H9 (cell line): ENCODE measurements at regions not wholly inside any gene's neighbourhood (a gene's known extent, or its start where the extent isn't known, plus 50 kb on each side); places are given as distances from the start of the nearest gene placed in this dataset.

Experiments
- DNase-seq: peaks from one replicate; pipeline ENCODE4 v3.0.0-alpha.2; 2017
- H2AFZ ChIP-seq: one replicate; pipeline ENCODE4 v1.6.1; 2013; ENCODE audit warnings: mild to moderate bottlenecking, low read length, control low read depth, moderate library complexity
- H2AK5ac ChIP-seq: 2 replicates; pipeline ENCODE4 v1.6.1; 2013; ENCODE audit warnings: low read length, control low read depth, mixed read lengths; ENCODE audit not compliant: insufficient read length
- H2BK120ac ChIP-seq: one replicate; pipeline ENCODE4 v1.6.1; 2013; ENCODE audit warnings: low read depth, mild to moderate bottlenecking, low read length, control low read depth, inconsistent platforms; ENCODE audit not compliant: poor library complexity, severe bottlenecking
- H2BK12ac ChIP-seq: 2 replicates; pipeline ENCODE4 v1.6.1; 2013; ENCODE audit warnings: low read length, control low read depth, mixed read lengths, low read depth; ENCODE audit not compliant: insufficient read length
- H2BK15ac ChIP-seq: 2 replicates; pipeline ENCODE4 v1.6.1; 2013; ENCODE audit warnings: low read depth, low read length, control low read depth
- H2BK20ac ChIP-seq: one replicate; pipeline ENCODE4 v1.6.1; 2013; ENCODE audit warnings: low read depth, mild to moderate bottlenecking, low read length, control low read depth, inconsistent platforms; ENCODE audit not compliant: poor library complexity, severe bottlenecking
- H2BK5ac ChIP-seq: 2 replicates; pipeline ENCODE4 v1.6.1; 2013; ENCODE audit warnings: low read length, control low read depth, mixed read lengths; ENCODE audit not compliant: insufficient read length
- H3K14ac ChIP-seq: 2 replicates; pipeline ENCODE4 v1.6.1; 2013; ENCODE audit warnings: low read length, control low read depth; ENCODE audit not compliant: insufficient read depth
- H3K18ac ChIP-seq: 2 replicates; pipeline ENCODE4 v1.6.1; 2013; ENCODE audit warnings: low read depth, mild to moderate bottlenecking, mixed read lengths, low read length, control low read depth; ENCODE audit not compliant: insufficient read length
- H3K23ac ChIP-seq: 2 replicates; pipeline ENCODE4 v1.6.1; 2013; ENCODE audit warnings: low read length, control low read depth, mixed read lengths, low read depth; ENCODE audit not compliant: insufficient read length
- H3K23me2 ChIP-seq: 2 replicates; pipeline ENCODE4 v1.6.1; 2013; ENCODE audit warnings: low read depth, mild to moderate bottlenecking, mixed read lengths, low read length, control low read depth; ENCODE audit not compliant: insufficient read length, poor library complexity, severe bottlenecking
- H3K27ac ChIP-seq: 2 replicates; pipeline ENCODE4 v1.5.1; 2013; ENCODE audit warnings: low read length, control low read depth, mixed read lengths, low read depth; ENCODE audit not compliant: insufficient read length
- H3K27me3 ChIP-seq: 2 replicates; pipeline ENCODE4 v1.6.1; 2013; ENCODE audit warnings: low read length, control low read depth, inconsistent platforms; ENCODE audit not compliant: insufficient read depth
- H3K4ac ChIP-seq: 2 replicates; pipeline ENCODE4 v1.6.1; 2013; ENCODE audit warnings: low read depth, mild to moderate bottlenecking, control low read depth, inconsistent platforms, low read length, moderate library complexity
- H3K4me1 ChIP-seq: 2 replicates; pipeline ENCODE4 v1.6.1; 2013; ENCODE audit warnings: low read length, control low read depth, inconsistent platforms; ENCODE audit not compliant: insufficient read depth
- H3K4me2 ChIP-seq: 2 replicates; pipeline ENCODE4 v1.6.1; 2013; ENCODE audit warnings: low read length, control low read depth, mixed read lengths; ENCODE audit not compliant: insufficient read length, insufficient read depth
- H3K56ac ChIP-seq: 2 replicates; pipeline ENCODE4 v1.6.1; 2013; ENCODE audit warnings: low read depth, mild to moderate bottlenecking, mixed read lengths, low read length, control low read depth; ENCODE audit not compliant: insufficient read length
- H3K79me1 ChIP-seq: 2 replicates; pipeline ENCODE4 v1.6.1; 2013; ENCODE audit warnings: low read depth, mild to moderate bottlenecking, moderate library complexity, low read length, control low read depth, inconsistent platforms; ENCODE audit not compliant: insufficient read depth, poor library complexity, severe bottlenecking
- H3K79me2 ChIP-seq: 2 replicates; pipeline ENCODE4 v1.6.1; 2013; ENCODE audit warnings: low read length, control low read depth, inconsistent platforms; ENCODE audit not compliant: insufficient read depth
- H3K9ac ChIP-seq: 2 replicates; pipeline ENCODE4 v1.6.1; 2013; ENCODE audit warnings: low read length, control low read depth, mixed read lengths; ENCODE audit not compliant: insufficient read length; ENCODE audit errors: extremely low read depth
- H3K9me3 ChIP-seq: one replicate; pipeline ENCODE4 v1.6.1; 2013; ENCODE audit warnings: low read depth, low read length, inconsistent platforms; ENCODE audit not compliant: control insufficient read depth
- H3T11ph ChIP-seq: one replicate; pipeline ENCODE4 v1.6.1; 2013; ENCODE audit warnings: mild to moderate bottlenecking, low read length, control low read depth, inconsistent platforms
- H4K20me1 ChIP-seq: one replicate; pipeline ENCODE4 v1.6.1; 2013; ENCODE audit not compliant: control insufficient read depth, insufficient read length, insufficient read depth
- H4K5ac ChIP-seq: 2 replicates; pipeline ENCODE4 v1.6.1; 2013; ENCODE audit warnings: low read depth, mild to moderate bottlenecking, mixed read lengths, low read length, control low read depth; ENCODE audit not compliant: insufficient read length
- H4K8ac ChIP-seq: replicated peaks from 2 replicates; pipeline ENCODE4 v1.6.1; 2013; ENCODE audit warnings: low read length, control low read depth, mixed read lengths, low read depth; ENCODE audit not compliant: insufficient read length
- H4K91ac ChIP-seq: 2 replicates; pipeline ENCODE4 v1.6.1; 2013; ENCODE audit warnings: low read depth, mild to moderate bottlenecking, moderate library complexity, mixed read lengths, low read length, control low read depth; ENCODE audit not compliant: insufficient read length
- H3K27ac Mint-ChIP-seq, 3 experiments: 2 replicates in 2 of 3; 3 replicates in 1 of 3; pipeline ENCODE4 v1.8.0; 2020 to 2021; ENCODE audit warnings: mixed read lengths in 3 of 3, mild to moderate bottlenecking in 1 of 3, moderate library complexity in 1 of 3
- H3K27me3 Mint-ChIP-seq: 2 replicates; pipeline ENCODE4 v1.8.0; 2021; ENCODE audit warnings: low read depth, mild to moderate bottlenecking, moderate library complexity, mixed read lengths
- H3K36me3 Mint-ChIP-seq, 3 experiments: 2 replicates in 2 of 3; 3 replicates in 1 of 3; pipeline ENCODE4 v1.8.0; 2020 to 2021; ENCODE audit warnings: low read depth in 3 of 3, mixed read lengths in 3 of 3; ENCODE audit not compliant: insufficient read depth in 1 of 3
- H3K4me1 Mint-ChIP-seq, 2 experiments: 2 replicates each; pipeline ENCODE4 v1.8.0; 2020; ENCODE audit warnings: mixed read lengths in 2 of 2
- H3K4me3 Mint-ChIP-seq, 2 experiments: 2 replicates in 1 of 2; 3 replicates in 1 of 2; pipeline ENCODE4 v1.8.0; 2020 to 2021; ENCODE audit warnings: mild to moderate bottlenecking in 2 of 2, mixed read lengths in 2 of 2, moderate library complexity in 1 of 2
- H3K9me3 Mint-ChIP-seq, 2 experiments: 2 replicates in 1 of 2; 3 replicates in 1 of 2; pipeline ENCODE4 v1.8.0; 2020; ENCODE audit warnings: mild to moderate bottlenecking in 2 of 2, mixed read lengths in 2 of 2, moderate library complexity in 1 of 2
- WGBS: extraction: QIAGEN DNeasy Blood & Tissue Kit; methylation state at CpG from one replicate; pipeline ENCODE4 v1.1.7; 2013; ENCODE audit warnings: missing lambda C conversion rate, low lambda C conversion rate, mixed read lengths; ENCODE audit not compliant: insufficient read length; ENCODE audit errors: extremely low coverage; 5-methylcytosine and 5-hydroxymethylcytosine counted together
- TF ChIP-seq, protein P1 (sequence below): fragments of 200-600 bp; sonication (generic); conservative IDR thresholded peaks from 3 replicates; pipeline ENCODE4 v1.8.0; 2021; ENCODE audit warnings: antibody characterized with exemption, mild to moderate bottlenecking

DNA sequence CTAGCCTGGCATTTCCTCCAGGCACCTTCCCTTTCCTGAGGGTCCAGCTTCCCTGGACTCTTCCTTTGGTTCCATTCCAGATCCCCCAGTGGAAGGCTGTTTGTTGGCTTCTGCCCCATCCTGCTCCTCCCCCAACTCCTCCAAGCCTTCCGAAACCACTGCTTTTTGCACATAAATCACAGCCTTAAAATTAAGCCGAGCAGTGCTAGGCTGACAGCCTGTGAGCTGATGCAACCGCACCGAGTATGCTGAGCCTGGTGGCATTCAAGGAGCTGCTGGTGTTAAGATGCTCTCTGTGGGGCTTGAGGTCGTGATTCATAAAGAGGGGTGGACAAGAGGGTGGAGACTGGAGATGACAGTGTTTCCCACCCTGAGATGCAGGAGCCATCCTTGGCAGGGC, 266.6 kb upstream of the C1orf174 start:
- Mint-ChIP-seq H3K27ac (peak overlapping the region in 1 of 3 experiments; percentile 81; a peak in 4 of 7 replicates), H3K27me3 (peaks cover 34% of the 10 kb centered on the region), H3K4me3 (no peak overlapping the region), H3K4me1 (peaks cover 9 to 15% of the 10 kb centered on the region in 2 experiments), H3K36me3 (no peaks in the 10 kb centered on the region; a peak in 1 of 7 replicates), H3K9me3 (no peaks in the 10 kb centered on the region)
- WGBS: no CpG with 5 or more reads among the region's 5 CpGs
- Histone ChIP-seq H3K9ac (no peak overlapping the region), H4K91ac (no peak overlapping the region), H2BK20ac (no peak overlapping the region), H4K5ac (no peak overlapping the region), H3K79me2 (no peaks in the 10 kb centered on the region), H2AK5ac (no peak overlapping the region), H3K23ac (no peak overlapping the region), H3K27ac (no peak overlapping the region), H3K18ac (no peak overlapping the region), H3K4ac (no peak overlapping the region), H3K9me3 (no peaks in the 10 kb centered on the region), H2BK12ac (no peak overlapping the region), H2BK15ac (no peak overlapping the region), H3K56ac (no peak overlapping the region), H3K79me1 (no peaks in the 10 kb centered on the region), H3T11ph (no peak overlapping the region), H3K27me3 (no peaks in the 10 kb centered on the region), H2BK5ac (no peak overlapping the region), H3K4me1 (no peaks in the 10 kb centered on the region), H3K4me2 (no peak overlapping the region), H4K20me1 (no peaks in the 10 kb centered on the region), H3K23me2 (no peaks in the 10 kb centered on the region), H2AFZ (no peak overlapping the region), H4K8ac (no peak overlapping the region), H2BK120ac (no peak overlapping the region), H3K14ac (no peak overlapping the region; the same call in 1 of the 2 replicates)
- TF ChIP-seq, protein P1, sequence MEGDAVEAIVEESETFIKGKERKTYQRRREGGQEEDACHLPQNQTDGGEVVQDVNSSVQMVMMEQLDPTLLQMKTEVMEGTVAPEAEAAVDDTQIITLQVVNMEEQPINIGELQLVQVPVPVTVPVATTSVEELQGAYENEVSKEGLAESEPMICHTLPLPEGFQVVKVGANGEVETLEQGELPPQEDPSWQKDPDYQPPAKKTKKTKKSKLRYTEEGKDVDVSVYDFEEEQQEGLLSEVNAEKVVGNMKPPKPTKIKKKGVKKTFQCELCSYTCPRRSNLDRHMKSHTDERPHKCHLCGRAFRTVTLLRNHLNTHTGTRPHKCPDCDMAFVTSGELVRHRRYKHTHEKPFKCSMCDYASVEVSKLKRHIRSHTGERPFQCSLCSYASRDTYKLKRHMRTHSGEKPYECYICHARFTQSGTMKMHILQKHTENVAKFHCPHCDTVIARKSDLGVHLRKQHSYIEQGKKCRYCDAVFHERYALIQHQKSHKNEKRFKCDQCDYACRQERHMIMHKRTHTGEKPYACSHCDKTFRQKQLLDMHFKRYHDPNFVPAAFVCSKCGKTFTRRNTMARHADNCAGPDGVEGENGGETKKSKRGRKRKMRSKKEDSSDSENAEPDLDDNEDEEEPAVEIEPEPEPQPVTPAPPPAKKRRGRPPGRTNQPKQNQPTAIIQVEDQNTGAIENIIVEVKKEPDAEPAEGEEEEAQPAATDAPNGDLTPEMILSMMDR: no peak
- DNase-seq: no peak
